A549 (cell line): ENCODE measurements at regions not wholly inside any gene's neighbourhood (a gene's known extent, or its start where the extent isn't known, plus 50 kb on each side); places are given as distances from the start of the nearest gene placed in this dataset.

Experiments used
- ATAC-seq, 2 experiments: fragments of 200-7000 bp in 1 of 2; fragments of >200 bp in 1 of 2; cut with Nextera tagmentation in 1 of 2; cut with Tn5 transposase in 1 of 2; 3 replicates each; pipeline versions ENCODE4 v1.8.0 to v1.9.1; 2018 to 2020; ENCODE audit warnings: mild to moderate bottlenecking in 1 of 2, moderate library complexity in 1 of 2
- CTCF ChIA-PET: fragments of 300-600 bp; sonication (Branson Sonifier 250); formaldehyde crosslinking; extraction: SDS; loops from one replicate; lab custom pipeline; 2021; ENCODE audit warnings: antibody characterized with exemption, inconsistent platforms; lab: Yijun Ruan, JAX
- POLR2A ChIA-PET: fragments of 350-600 bp; formaldehyde crosslinking; extraction: SDS; loops from one replicate; lab custom pipeline; 2021; ENCODE audit warnings: antibody characterized with exemption, inconsistent platforms; lab: Yijun Ruan, JAX
- DNase-seq, 2 experiments: peaks; one replicate each; pipeline versions ENCODE4 v3.0.0 to v3.0.0-alpha.2; 2011 to 2016; ENCODE audit warnings: low read depth in 1 of 2, low spot score in 1 of 2
- FAIRE-seq: peaks from 2 replicates; lab custom pipeline; 2011; peaks lifted over from hg19 to GRCh38; lab: Jason Lieb, UNC
- H3K27ac ChIP-seq, 2 experiments: fragments of >200 bp; sonication (Bioruptor Twin); formaldehyde crosslinking; 3 replicates each; pipeline ENCODE4 v1.5.1; 2016 to 2017
- H3K4me1 ChIP-seq: fragments of >200 bp; sonication (Bioruptor Twin); formaldehyde crosslinking; 3 replicates; pipeline ENCODE4 v1.6.1; 2016
- H3K4me2 ChIP-seq: fragments of >200 bp; sonication (Bioruptor Twin); formaldehyde crosslinking; 3 replicates; pipeline ENCODE4 v1.6.1; 2016
- H3K4me3 ChIP-seq: fragments of >200 bp; sonication (Bioruptor Twin); formaldehyde crosslinking; 3 replicates; pipeline ENCODE4 v1.5.1; 2016
- H3K9me3 ChIP-seq: fragments of >200 bp; sonication (Bioruptor Twin); formaldehyde crosslinking; 3 replicates; pipeline ENCODE4 v1.6.1; 2016
- CBX8 ChIP-seq: fragments of 200-600 bp; sonication (generic); IDR thresholded peaks from 2 replicates; pipeline ENCODE4 v1.6.1; 2016
- CHD2 ChIP-seq: fragments of 150-350 bp; IDR thresholded peaks from 2 replicates; pipeline ENCODE4 v1.6.1; 2014; ENCODE audit warnings: low read length; ENCODE audit not compliant: partially characterized antibody
- ESRRA ChIP-seq: fragments of 150-350 bp; IDR thresholded peaks from 2 replicates; pipeline ENCODE4 v1.6.1; 2014; ENCODE audit warnings: mild to moderate bottlenecking, low read length, borderline replicate concordance
- FOSB ChIP-seq: fragments of 250-450 bp; sonication (Bioruptor Pico); IDR thresholded peaks from 2 replicates; pipeline ENCODE4 v1.5.0; 2020; ENCODE audit warnings: mild to moderate bottlenecking, moderate library complexity
- FOSL2 ChIP-seq, 2 experiments: fragments of 450-650 bp in 1 of 2; fragments of >200 bp in 1 of 2; sonication (Bioruptor Twin) in 1 of 2; formaldehyde crosslinking; IDR thresholded peaks; 2 replicates each; pipeline versions ENCODE4 v1.5.0 to v1.6.1; 2016 to 2020; ENCODE audit warnings: mild to moderate bottlenecking in 1 of 2, moderate library complexity in 1 of 2
- FOXS1 ChIP-seq: fragments of 250-450 bp; sonication (Bioruptor Pico); IDR thresholded peaks from 2 replicates; pipeline ENCODE4 v1.5.0; 2020; ENCODE audit warnings: mild to moderate bottlenecking, moderate library complexity
- HOXA7 ChIP-seq: fragments of 250-450 bp; sonication (Bioruptor Pico); IDR thresholded peaks from 2 replicates; pipeline ENCODE4 v1.5.0; 2020; ENCODE audit warnings: mild to moderate bottlenecking, moderate library complexity
- JUN ChIP-seq, 2 experiments: fragments of >200 bp; sonication (Bioruptor Twin); formaldehyde crosslinking; IDR thresholded peaks; 2 replicates in 1 of 2; 3 replicates in 1 of 2; pipeline ENCODE4 v1.6.1; 2016 to 2017
- MYC ChIP-seq: IDR thresholded peaks from 2 replicates; pipeline ENCODE4 v1.6.1; 2012; ENCODE audit warnings: mild to moderate bottlenecking, inconsistent platforms, low read length, improper control_type of control experiment, borderline replicate concordance
- NR3C1 ChIP-seq: fragments of >200 bp; sonication (Bioruptor Twin); formaldehyde crosslinking; IDR thresholded peaks from 3 replicates; pipeline ENCODE4 v1.6.1; 2017
- POLR2A ChIP-seq: IDR thresholded peaks from 2 replicates; pipeline ENCODE4 v1.6.1; 2012; ENCODE audit warnings: mild to moderate bottlenecking, low read length
- RAD21 ChIP-seq, 2 experiments: fragments of >200 bp in 1 of 2; sonication (Bioruptor Twin) in 1 of 2; formaldehyde crosslinking in 1 of 2; IDR thresholded peaks in 1 of 2; conservative IDR thresholded peaks in 1 of 2; 2 replicates in 1 of 2; 3 replicates in 1 of 2; pipeline ENCODE4 v1.6.1; 2012 to 2018; ENCODE audit warnings: inconsistent platforms in 1 of 2
- RCOR1 ChIP-seq: fragments of 150-350 bp; IDR thresholded peaks from 2 replicates; pipeline ENCODE4 v1.6.1; 2014; ENCODE audit warnings: antibody characterized with exemption, low read length, low read depth
- RFX5 ChIP-seq: fragments of 450-650 bp; IDR thresholded peaks from 2 replicates; pipeline ENCODE4 v1.7.1; 2014; ENCODE audit warnings: antibody characterized with exemption, mild to moderate bottlenecking, moderate library complexity
- RNF2 ChIP-seq: fragments of 200-600 bp; sonication (generic); IDR thresholded peaks from 2 replicates; pipeline ENCODE4 v1.6.1; 2016; ENCODE audit warnings: low read depth, mild to moderate bottlenecking, antibody characterized with exemption, moderate library complexity, borderline replicate concordance
- WGBS: methylation state at CpG from one replicate; pipeline ENCODE4 v1.1.6; 2017; ENCODE audit errors: missing lambda C conversion rate; 5-methylcytosine and 5-hydroxymethylcytosine counted together
- TF ChIP-seq, protein P1 (sequence below): fragments of >200 bp; sonication (Bioruptor Twin); formaldehyde crosslinking; IDR thresholded peaks from 3 replicates; pipeline ENCODE4 v1.6.1; 2016
- TF ChIP-seq, protein P2 (sequence below): IDR thresholded peaks from 2 replicates; pipeline ENCODE4 v1.6.1; 2012
- TF ChIP-seq, protein P3 (sequence below): fragments of >200 bp; sonication (Bioruptor Twin); formaldehyde crosslinking; IDR thresholded peaks from 2 replicates; pipeline ENCODE4 v1.6.1; 2016

DNA sequence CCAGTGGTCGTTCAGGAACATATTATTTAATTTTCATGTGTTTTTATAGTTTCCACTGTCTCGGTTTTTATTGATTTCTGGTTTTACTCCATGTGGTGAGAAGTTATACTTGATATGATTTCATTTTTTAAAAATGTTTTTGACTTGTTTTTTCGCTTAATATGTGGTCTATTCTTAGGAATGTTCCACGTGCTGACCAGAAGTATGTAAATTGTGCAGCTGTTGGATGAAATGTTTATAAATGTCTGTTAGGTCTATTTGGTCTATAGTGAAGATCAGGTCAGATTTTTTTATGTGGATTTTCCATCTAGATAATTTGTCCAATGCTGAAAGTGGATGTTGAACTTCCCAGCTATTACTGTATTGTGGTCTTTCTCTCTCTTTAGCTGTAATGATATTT lies 433.8 kb upstream of the MIS18BP1 start:
- Histone ChIP-seq H3K4me3 (no peak overlapping the region), H3K9me3 (peaks cover 8% of the 10 kb centered on the region; the same call in 2 of the 3 replicates), H3K4me2 (no peak overlapping the region), H3K4me1 (no peaks in the 10 kb centered on the region), H3K27ac (no peak overlapping the region)
- ChIA-PET CTCF (no interaction called here), POLR2A (no interaction called here)
- TF ChIP-seq POLR2A = no peak
- no peak for DNase-seq
- FAIRE-seq = no peak
- WGBS = 2% methylated on average over 4 of the region's 4 CpGs
- no peak for ATAC-seq

DNA sequence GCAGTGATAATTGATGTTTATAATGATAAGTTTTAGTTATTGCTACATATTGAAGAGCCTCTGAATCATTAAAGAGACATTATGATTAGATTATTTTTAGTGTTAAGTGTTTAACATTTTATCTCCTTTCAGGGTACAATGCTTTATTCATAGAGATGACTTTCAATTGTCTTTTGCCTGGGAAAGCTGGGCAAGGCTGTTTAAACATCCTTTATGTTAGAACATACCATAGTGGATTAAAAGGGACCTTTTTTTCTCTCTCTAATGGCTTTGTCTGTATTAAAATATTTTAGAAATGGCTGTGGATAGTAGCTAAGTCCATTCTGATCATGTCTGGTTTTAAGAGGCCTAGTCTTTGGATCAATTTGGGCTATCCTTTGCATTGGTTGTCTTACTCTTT lies 427.5 kb upstream of the MIS18BP1 start:
- CTCF ChIA-PET = interaction anchor here (0.7 kb wide), 1 partner anchor 63 kb away, joined by 3 read pairs; no protein-coding TSS in a partner anchor
- no peak for DNase-seq
- Histone ChIP-seq H3K27ac (no peak overlapping the region), H3K4me1 (no peaks in the 10 kb centered on the region), H3K4me2 (no peak overlapping the region), H3K4me3 (no peak overlapping the region), H3K9me3 (0 out of 3 replicates have a peak, but pooled peaks cover 2% of the 10 kb centered on the region)
- no peak for FAIRE-seq
- ATAC-seq = no peak
- TF ChIP-seq FOSL2 (IDR thresholded peaks at IDR 0.05) (no peak), FOSL2 (CRISPR knock-in tag; IDR thresholded peaks at IDR 0.05) (no peak), CBX8 (no peak), RFX5 (no peak), JUN (IDR thresholded peaks at IDR 0.05) (no peak), RAD21 (conservative IDR thresholded peaks at IDR 0.05 in 1 of 2, IDR thresholded peaks at IDR 0.05 in 1 of 2) (no peak), MYC (no peak), POLR2A (no peak), RCOR1 (no peak), NR3C1 (no peak)
- TF ChIP-seq, protein P1, sequence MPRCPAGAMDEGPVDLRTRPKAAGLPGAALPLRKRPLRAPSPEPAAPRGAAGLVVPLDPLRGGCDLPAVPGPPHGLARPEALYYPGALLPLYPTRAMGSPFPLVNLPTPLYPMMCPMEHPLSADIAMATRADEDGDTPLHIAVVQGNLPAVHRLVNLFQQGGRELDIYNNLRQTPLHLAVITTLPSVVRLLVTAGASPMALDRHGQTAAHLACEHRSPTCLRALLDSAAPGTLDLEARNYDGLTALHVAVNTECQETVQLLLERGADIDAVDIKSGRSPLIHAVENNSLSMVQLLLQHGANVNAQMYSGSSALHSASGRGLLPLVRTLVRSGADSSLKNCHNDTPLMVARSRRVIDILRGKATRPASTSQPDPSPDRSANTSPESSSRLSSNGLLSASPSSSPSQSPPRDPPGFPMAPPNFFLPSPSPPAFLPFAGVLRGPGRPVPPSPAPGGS = no peak
- TF ChIP-seq, protein P2, sequence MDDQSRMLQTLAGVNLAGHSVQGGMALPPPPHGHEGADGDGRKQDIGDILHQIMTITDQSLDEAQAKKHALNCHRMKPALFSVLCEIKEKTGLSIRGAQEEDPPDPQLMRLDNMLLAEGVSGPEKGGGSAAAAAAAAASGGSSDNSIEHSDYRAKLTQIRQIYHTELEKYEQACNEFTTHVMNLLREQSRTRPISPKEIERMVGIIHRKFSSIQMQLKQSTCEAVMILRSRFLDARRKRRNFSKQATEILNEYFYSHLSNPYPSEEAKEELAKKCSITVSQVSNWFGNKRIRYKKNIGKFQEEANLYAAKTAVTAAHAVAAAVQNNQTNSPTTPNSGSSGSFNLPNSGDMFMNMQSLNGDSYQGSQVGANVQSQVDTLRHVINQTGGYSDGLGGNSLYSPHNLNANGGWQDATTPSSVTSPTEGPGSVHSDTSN = no peak
- TF ChIP-seq, all 56 proteins: peak for 0
- POLR2A ChIA-PET = no interaction called here

DNA sequence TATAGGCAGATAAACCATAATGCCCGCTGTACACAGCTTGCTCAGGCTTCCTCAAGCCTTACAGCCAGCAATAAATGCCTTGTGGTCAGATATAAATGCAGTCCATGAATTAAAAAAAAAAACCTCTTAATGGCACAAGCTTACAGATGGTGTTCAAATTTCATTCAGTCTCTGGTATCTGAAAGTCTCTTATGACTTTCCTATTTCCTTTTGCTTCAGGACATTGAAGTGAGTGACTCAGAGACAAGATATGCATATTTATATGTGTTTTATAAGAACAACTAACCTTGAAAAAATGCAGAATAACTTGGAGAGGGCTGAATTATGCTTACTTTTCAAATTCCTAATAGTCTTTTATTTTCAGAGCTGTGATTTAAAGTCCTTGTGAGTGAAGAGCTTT lies 426.9 kb upstream of the MIS18BP1 start:
- ChIA-PET POLR2A (no interaction called here), CTCF (interaction anchor here (0.7 kb wide), 1 partner anchor 64 kb away, joined by 3 read pairs; no protein-coding TSS in a partner anchor)
- Histone ChIP-seq H3K9me3 (0 out of 3 replicates have a peak, but pooled peaks cover 2% of the 10 kb centered on the region), H3K4me3 (no peak overlapping the region), H3K4me2 (no peak overlapping the region), H3K4me1 (no peaks in the 10 kb centered on the region), H3K27ac (no peak overlapping the region)
- TF ChIP-seq HOXA7 = no peak
- no peak for TF ChIP-seq FOSB (CRISPR knock-in tag)
- TF ChIP-seq JUN (IDR thresholded peaks at IDR 0.05) = no peak
- no peak for TF ChIP-seq RNF2
- TF ChIP-seq FOSL2 (IDR thresholded peaks at IDR 0.05) = no peak
- no peak for TF ChIP-seq FOSL2 (CRISPR knock-in tag; IDR thresholded peaks at IDR 0.05)
- no peak for TF ChIP-seq ESRRA
- TF ChIP-seq CHD2 = no peak
- TF ChIP-seq, protein P3, sequence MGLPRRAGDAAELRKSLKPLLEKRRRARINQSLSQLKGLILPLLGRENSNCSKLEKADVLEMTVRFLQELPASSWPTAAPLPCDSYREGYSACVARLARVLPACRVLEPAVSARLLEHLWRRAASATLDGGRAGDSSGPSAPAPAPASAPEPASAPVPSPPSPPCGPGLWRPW = no peak
- no peak for TF ChIP-seq FOXS1 (CRISPR knock-in tag)
- TF ChIP-seq, protein P1 = no peak
- DNase-seq (peak in 1 of 2 experiments; percentile 5), ATAC-seq (no peak), FAIRE-seq (no peak)
- 23% methylated on average over 1 of the region's 1 CpG for WGBS
